ENCODE measurements at regions not wholly inside any gene's neighbourhood (a gene's known extent, or its start where the extent isn't known, plus 50 kb on each side); places are given as distances from the start of the nearest gene placed in this dataset.

DNA sequence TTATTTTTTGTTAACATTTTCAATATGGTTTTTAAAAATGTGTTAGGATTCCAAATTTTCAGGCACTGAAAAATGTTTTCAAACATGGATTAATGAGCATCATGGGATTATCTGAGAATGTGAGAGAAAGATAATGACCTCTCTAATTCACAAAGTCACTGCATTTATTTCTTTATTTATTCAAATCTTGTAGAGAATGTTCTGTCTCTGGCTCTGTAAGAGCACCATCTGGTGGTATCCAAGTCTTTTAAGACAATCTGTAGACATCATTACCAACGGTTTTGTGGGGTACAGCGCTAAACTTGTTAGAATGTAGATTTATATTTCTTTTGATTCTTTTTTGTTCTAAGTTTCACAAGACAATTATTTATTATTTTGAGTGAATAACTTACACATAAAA lies 956.0 kb upstream of the NOVA1 start:
- CTCF ChIA-PET = interaction anchor here (0.6 kb wide), 1 partner anchor 893 kb away, joined by 3 read pairs; no protein-coding TSS in a partner anchor

DNA sequence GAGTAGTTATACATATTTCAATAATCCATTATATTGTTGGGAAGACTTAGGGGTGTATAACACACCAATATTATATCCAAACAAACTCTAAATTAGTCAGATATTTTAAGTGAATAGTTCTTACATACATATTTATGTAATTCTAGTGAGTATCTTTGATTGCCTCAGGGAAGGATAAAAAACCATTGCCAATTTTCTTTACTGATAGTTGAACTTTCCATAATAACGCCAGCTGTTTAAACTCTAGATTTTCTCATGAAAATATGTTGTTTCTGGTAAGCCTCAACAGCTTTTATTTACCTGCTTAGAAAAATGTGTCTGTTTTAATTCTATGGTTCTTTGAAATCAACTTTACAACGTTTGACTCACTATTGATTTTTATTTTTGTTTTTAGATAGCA lies 959.6 kb upstream of the NOVA1 start:
- Histone ChIP-seq H3K4me1 (ENCODE audit: control insufficient read depth, insufficient read depth, low read length) (no peaks in the 10 kb centered on the region), H3K36me3 (ENCODE audit: control insufficient read depth in 2 of 2, insufficient read depth in 1 of 2, low read length in 2 of 2) (no peaks in the 10 kb centered on the region), H3K27ac (ENCODE audit: extremely low read depth, low read depth, low read length) (no peak overlapping the region), H3K4me3 (ENCODE audit: low read depth, low read length) (no peak overlapping the region), H3K9me3 (ENCODE audit: control insufficient read depth, insufficient read depth, low read depth, low read length) (no peaks in the 10 kb centered on the region)
- POLR2A ChIA-PET = no interaction called here
- CTCF ChIA-PET = interaction anchor here (0.6 kb wide), 1 partner anchor 626 kb away, joined by 3 read pairs; no protein-coding TSS in a partner anchor
- TF ChIP-seq YY1 (tag by site-specific recombination; IDR thresholded peaks at IDR 0.05) (no peak), ZNF529 (tag by site-specific recombination; IDR thresholded peaks at IDR 0.05; ENCODE audit: insufficient replicate concordance) (no peak), RBAK (tag by site-specific recombination; IDR thresholded peaks at IDR 0.05) (no peak), ZNF473 (tag by site-specific recombination; IDR thresholded peaks at IDR 0.05) (no peak)

More for the DNA sequence above, 956.0 kb upstream of the NOVA1 start:
- TF ChIP-seq, protein P1, sequence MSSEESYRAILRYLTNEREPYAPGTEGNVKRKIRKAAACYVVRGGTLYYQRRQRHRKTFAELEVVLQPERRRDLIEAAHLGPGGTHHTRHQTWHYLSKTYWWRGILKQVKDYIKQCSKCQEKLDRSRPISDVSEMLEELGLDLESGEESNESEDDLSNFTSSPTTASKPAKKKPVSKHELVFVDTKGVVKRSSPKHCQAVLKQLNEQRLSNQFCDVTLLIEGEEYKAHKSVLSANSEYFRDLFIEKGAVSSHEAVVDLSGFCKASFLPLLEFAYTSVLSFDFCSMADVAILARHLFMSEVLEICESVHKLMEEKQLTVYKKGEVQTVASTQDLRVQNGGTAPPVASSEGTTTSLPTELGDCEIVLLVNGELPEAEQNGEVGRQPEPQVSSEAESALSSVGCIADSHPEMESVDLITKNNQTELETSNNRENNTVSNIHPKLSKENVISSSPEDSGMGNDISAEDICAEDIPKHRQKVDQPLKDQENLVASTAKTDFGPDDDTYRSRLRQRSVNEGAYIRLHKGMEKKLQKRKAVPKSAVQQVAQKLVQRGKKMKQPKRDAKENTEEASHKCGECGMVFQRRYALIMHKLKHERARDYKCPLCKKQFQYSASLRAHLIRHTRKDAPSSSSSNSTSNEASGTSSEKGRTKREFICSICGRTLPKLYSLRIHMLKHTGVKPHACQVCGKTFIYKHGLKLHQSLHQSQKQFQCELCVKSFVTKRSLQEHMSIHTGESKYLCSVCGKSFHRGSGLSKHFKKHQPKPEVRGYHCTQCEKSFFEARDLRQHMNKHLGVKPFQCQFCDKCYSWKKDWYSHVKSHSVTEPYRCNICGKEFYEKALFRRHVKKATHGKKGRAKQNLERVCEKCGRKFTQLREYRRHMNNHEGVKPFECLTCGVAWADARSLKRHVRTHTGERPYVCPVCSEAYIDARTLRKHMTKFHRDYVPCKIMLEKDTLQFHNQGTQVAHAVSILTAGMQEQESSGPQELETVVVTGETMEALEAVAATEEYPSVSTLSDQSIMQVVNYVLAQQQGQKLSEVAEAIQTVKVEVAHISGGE (tag by site-specific recombination; conservative IDR thresholded peaks at IDR 0.05; ENCODE audit: low read depth) = no peak
- no peak for TF ChIP-seq ZNF843 (tag by site-specific recombination; IDR thresholded peaks at IDR 0.05)
- TF ChIP-seq, protein P2, sequence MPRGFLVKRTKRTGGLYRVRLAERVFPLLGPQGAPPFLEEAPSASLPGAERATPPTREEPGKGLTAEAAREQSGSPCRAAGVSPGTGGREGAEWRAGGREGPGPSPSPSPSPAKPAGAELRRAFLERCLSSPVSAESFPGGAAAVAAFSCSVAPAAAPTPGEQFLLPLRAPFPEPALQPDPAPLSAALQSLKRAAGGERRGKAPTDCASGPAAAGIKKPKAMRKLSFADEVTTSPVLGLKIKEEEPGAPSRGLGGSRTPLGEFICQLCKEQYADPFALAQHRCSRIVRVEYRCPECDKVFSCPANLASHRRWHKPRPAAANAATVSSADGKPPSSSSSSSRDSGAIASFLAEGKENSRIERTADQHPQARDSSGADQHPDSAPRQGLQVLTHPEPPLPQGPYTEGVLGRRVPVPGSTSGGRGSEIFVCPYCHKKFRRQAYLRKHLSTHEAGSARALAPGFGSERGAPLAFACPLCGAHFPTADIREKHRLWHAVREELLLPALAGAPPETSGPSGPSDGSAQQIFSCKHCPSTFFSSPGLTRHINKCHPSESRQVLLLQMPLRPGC (tag by site-specific recombination; IDR thresholded peaks at IDR 0.05) = no peak
- TF ChIP-seq ZNF549 (tag by site-specific recombination; IDR thresholded peaks at IDR 0.05) = no peak
- TF ChIP-seq, protein P3, sequence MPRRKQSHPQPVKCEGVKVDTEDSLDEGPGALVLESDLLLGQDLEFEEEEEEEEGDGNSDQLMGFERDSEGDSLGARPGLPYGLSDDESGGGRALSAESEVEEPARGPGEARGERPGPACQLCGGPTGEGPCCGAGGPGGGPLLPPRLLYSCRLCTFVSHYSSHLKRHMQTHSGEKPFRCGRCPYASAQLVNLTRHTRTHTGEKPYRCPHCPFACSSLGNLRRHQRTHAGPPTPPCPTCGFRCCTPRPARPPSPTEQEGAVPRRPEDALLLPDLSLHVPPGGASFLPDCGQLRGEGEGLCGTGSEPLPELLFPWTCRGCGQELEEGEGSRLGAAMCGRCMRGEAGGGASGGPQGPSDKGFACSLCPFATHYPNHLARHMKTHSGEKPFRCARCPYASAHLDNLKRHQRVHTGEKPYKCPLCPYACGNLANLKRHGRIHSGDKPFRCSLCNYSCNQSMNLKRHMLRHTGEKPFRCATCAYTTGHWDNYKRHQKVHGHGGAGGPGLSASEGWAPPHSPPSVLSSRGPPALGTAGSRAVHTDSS (tag by site-specific recombination; IDR thresholded peaks at IDR 0.05) = no peak
- TF ChIP-seq ZNF37A (tag by site-specific recombination; IDR thresholded peaks at IDR 0.05) = no peak
- TF ChIP-seq ZNF658 (tag by site-specific recombination; IDR thresholded peaks at IDR 0.05) = no peak
- TF ChIP-seq, protein P4, sequence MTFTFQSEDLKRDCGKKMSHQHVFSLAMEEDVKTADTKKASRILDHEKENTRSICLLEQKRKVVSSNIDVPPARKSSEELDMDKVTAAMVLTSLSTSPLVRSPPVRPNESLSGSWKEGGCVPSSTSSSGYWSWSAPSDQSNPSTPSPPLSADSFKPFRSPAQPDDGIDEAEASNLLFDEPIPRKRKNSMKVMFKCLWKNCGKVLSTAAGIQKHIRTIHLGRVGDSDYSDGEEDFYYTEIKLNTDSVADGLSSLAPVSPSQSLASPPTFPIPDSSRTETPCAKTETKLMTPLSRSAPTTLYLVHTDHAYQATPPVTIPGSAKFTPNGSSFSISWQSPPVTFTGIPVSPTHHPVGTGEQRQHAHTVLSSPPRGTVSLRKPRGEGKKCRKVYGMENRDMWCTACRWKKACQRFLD (tag by site-specific recombination; IDR thresholded peaks at IDR 0.05) = no peak
- TF ChIP-seq ZNF132 (tag by site-specific recombination; IDR thresholded peaks at IDR 0.05; ENCODE audit: borderline replicate concordance) = no peak
- no peak for TF ChIP-seq ZNF624 (tag by site-specific recombination; IDR thresholded peaks at IDR 0.05)
- TF ChIP-seq ZSCAN30 (tag by site-specific recombination; IDR thresholded peaks at IDR 0.05) = no peak
- no peak for TF ChIP-seq ZNF311 (tag by site-specific recombination; IDR thresholded peaks at IDR 0.05; ENCODE audit: borderline replicate concordance)
- POLR2A ChIA-PET = no interaction called here
- Histone ChIP-seq H3K27ac (ENCODE audit: extremely low read depth, low read depth, low read length) (no peak overlapping the region), H3K36me3 (ENCODE audit: control insufficient read depth in 2 of 2, insufficient read depth in 1 of 2, low read length in 2 of 2) (no peaks in the 10 kb centered on the region), H3K9me3 (ENCODE audit: control insufficient read depth, insufficient read depth, low read depth, low read length) (no peaks in the 10 kb centered on the region), H3K4me1 (ENCODE audit: control insufficient read depth, insufficient read depth, low read length) (no peaks in the 10 kb centered on the region), H3K4me3 (ENCODE audit: low read depth, low read length) (no peak overlapping the region)

All from HEK293 (cell line).